Retinal pigment epithelial cell (primary cell): ENCODE measurements at regions not wholly inside any gene's neighbourhood (a gene's known extent, or its start where the extent isn't known, plus 50 kb on each side); places are given as distances from the start of the nearest gene placed in this dataset.
"Not testable (repeated sequence)": the region's sequence is repeated elsewhere in the genome, so short reads cannot be mapped to it uniquely, and the experiment has no call there.

Experiments used
- DNase-seq: peaks from one replicate; pipeline ENCODE4 v3.0.0-alpha.2; 2010; ENCODE audit warnings: low read depth
- H3K4me3 ChIP-seq: 2 replicates; pipeline ENCODE4 v1.5.1; 2011; ENCODE audit warnings: mild to moderate bottlenecking, low read length, control low read depth, moderate library complexity
- CTCF ChIP-seq: conservative IDR thresholded peaks from 2 replicates; pipeline ENCODE4 v1.5.1; 2011; ENCODE audit warnings: low read depth, low read length, control low read depth, inconsistent platforms

GRCh38 chr7:146057958-146058357 is 58.6 kb upstream of the CNTNAP2 start:
- H3K4me3 ChIP-seq = no peak overlapping the region
- TF ChIP-seq CTCF = no peak
- DNase-seq = no peak

DNA sequence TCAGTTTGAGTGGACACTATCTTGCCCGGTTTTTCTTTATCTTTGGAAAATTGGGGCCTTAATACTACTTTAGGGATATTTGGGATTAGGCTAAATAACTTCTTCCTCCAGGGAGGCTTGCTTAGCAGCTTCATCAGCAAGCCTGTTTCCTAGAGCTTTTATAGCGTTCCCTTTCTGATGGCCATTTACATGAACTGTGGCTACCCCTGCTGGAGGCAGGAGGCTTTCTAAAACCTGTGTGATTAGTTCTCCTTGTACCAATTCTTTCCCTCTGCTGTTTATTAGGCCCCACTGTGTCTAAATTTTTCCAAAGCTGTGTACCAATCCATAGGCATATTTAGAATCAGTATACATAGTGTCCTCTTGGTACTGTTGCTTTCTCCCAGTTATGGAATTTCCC is 61.7 kb upstream of the CNTNAP2 start:
- no peak for TF ChIP-seq CTCF
- no peak for DNase-seq
- no peak overlapping the region for H3K4me3 ChIP-seq

GRCh38 chr7:146053492-146053891 is 63.1 kb upstream of the CNTNAP2 start:
- no peak for TF ChIP-seq CTCF
- no peak overlapping the region for H3K4me3 ChIP-seq
- no peak for DNase-seq

DNA sequence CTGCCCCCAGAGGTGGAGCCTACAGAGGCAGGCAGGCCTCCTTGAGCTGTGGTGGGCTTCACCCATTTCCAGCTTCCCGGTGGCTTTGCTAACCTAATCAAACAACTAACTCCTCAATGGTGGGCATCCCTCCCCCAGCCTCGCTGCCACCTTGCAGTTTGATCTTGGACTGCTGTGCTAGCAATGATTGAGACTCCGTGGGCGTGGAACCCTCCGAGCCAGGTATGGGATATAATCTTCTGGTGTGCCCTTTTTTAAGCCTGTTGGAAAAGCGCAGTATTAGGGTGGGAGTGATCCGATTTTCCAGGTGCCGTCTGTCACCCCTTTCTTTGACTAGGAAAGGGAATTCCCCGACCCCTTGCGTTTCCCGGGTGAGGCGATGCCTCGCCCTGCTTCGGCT is 73.3 kb upstream of the CNTNAP2 start:
- H3K4me3 ChIP-seq, DNase-seq: not testable (repeated sequence)

DNA sequence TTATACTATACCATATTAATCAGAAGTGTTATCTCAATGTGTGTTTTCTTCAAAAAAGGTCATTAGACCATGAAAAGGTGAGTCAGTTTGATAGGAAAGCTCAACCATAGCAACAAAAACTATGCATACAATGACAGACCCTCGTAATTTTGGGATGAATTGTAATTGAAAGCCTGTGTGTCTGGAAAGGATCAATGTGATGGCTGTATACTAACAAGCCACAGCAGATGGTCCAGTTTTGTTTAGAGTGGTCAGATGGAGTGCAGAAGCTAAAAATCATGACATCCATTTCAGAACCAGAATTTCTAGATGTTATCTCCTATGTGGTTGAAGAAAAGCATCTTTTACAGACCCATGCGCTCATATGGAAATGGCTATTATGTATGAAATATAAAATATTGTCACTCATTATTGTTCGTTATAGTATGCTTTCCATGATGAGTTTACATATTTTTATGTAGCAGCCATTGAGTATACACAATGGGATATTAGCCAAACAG is 88.3 kb upstream of the CNTNAP2 start:
- no peak for DNase-seq
- TF ChIP-seq CTCF = no peak
- H3K4me3 ChIP-seq = no peak overlapping the region

DNA sequence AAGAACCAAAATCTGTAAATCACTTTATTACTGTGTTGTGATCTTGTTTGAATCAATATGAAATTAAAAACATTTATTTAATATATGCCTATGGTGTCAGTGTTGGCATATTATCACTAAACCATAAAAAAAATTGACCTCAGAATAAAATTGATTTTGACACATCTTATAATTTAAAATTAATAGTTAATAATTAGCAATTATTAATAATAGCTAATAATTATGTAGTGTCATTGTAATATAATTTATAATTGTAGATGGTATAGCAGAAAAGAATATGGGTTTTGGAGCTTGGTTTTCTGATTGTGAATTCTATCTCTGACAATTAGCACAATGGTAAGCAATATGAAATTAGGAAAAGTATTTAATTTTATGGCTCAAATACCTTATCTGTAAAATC is 89.4 kb upstream of the CNTNAP2 start:
- TF ChIP-seq CTCF = no peak
- DNase-seq = no peak
- H3K4me3 ChIP-seq = no peak overlapping the region

GRCh38 chr7:146022776-146023175 is 93.8 kb upstream of the CNTNAP2 start:
- DNase-seq = no peak
- TF ChIP-seq CTCF = no peak

GRCh38 chr7:146019041-146020004 is 97.3 kb upstream of the CNTNAP2 start:
- DNase-seq, H3K4me3 ChIP-seq: not testable (repeated sequence)

More at GRCh38 chr7:146022776-146023175, 93.8 kb upstream of the CNTNAP2 start:
- H3K4me3 ChIP-seq = no peak overlapping the region

GRCh38 chr7:146017366-146017765 is 99.2 kb upstream of the CNTNAP2 start:
- H3K4me3 ChIP-seq, DNase-seq: not testable (repeated sequence)

- H3K4me3 ChIP-seq, DNase-seq: not testable (repeated sequence)
Observed at GRCh38 chr7:146014154-146014553, 102.4 kb upstream of the CNTNAP2 start.
